ENCODE measurements at regions not wholly inside any gene's neighbourhood (a gene's known extent, or its start where the extent isn't known, plus 50 kb on each side); places are given as distances from the start of the nearest gene placed in this dataset.

GRCh38 chr13:89783221-89783755 lies 1564.2 kb upstream of the MIR17HG start:
- no peak for TF ChIP-seq POLR2AphosphoS5 (IDR thresholded peaks at IDR 0.05; ENCODE audit: borderline replicate concordance, low read depth, low read length)
- no peak for TF ChIP-seq EZH2 (IDR thresholded peaks at IDR 0.05)
